ENCODE measurements at regions not wholly inside any gene's neighbourhood (a gene's known extent, or its start where the extent isn't known, plus 50 kb on each side); places are given as distances from the start of the nearest gene placed in this dataset.

GRCh38 chr4:137122876-137123275 is 409.4 kb downstream of the PCDH18 start:
- WGBS = 100% methylated on average over 1 of the region's 2 CpGs
- Histone ChIP-seq H3K4me3 (ENCODE audit: insufficient read depth in 1 of 2, low read depth in 1 of 2, low read length in 2 of 2) (no peak overlapping the region), H2BK120ac (ENCODE audit: low read depth, low read length) (no peak overlapping the region), H3K4me2 (ENCODE audit: low read length, poor library complexity, severe bottlenecking) (no peak overlapping the region), H2AFZ (ENCODE audit: low read depth, low read length) (no peak overlapping the region), H3K27me3 (ENCODE audit: control insufficient read depth in 1 of 2, insufficient read depth in 1 of 2, low read length in 2 of 2) (no peaks in the 10 kb centered on the region), H3K4ac (ENCODE audit: low read depth in 1 of 2, low read length in 2 of 2) (no peak overlapping the region), H3K18ac (ENCODE audit: low read depth in 1 of 2, low read length in 2 of 2) (no peak overlapping the region), H4K91ac (ENCODE audit: low read length) (no peak overlapping the region), H3K79me1 (replicated peaks; ENCODE audit: low read length, poor library complexity, severe bottlenecking) (no peaks in the 10 kb centered on the region), H3K9me3 (ENCODE audit: control insufficient read depth, low read length) (no peaks in the 10 kb centered on the region), H2BK12ac (ENCODE audit: low read length in 2 of 2) (no peak overlapping the region), H3K23ac (ENCODE audit: low read length in 2 of 2) (no peak overlapping the region), H2BK15ac (ENCODE audit: low read depth, poor library complexity, severe bottlenecking) (no peak overlapping the region), H3K27ac (ENCODE audit: low read length, poor library complexity, severe bottlenecking) (no peak overlapping the region), H3K4me1 (ENCODE audit: control insufficient read depth, insufficient read depth, low read depth, low read length) (no peaks in the 10 kb centered on the region), H3K14ac (ENCODE audit: low read length in 2 of 2) (no peak overlapping the region), H2BK5ac (ENCODE audit: low read depth, low read length, poor library complexity, severe bottlenecking) (no peak overlapping the region), H2AK5ac (ENCODE audit: low read length, severe bottlenecking) (no peak overlapping the region), H3K9ac (ENCODE audit: low read length) (no peak overlapping the region), H4K8ac (ENCODE audit: low read length) (no peak overlapping the region), H3K36me3 (ENCODE audit: control insufficient read depth in 1 of 2, insufficient read depth in 2 of 2, low read depth in 1 of 2, low read length in 2 of 2) (no peaks in the 10 kb centered on the region)
- no peak for DNase-seq

GRCh38 chr4:137116144-137116543 is 416.1 kb downstream of the PCDH18 start:
- no peaks in the 10 kb centered on the region for H3K27me3 ChIP-seq (ENCODE audit: control insufficient read depth in 1 of 2, insufficient read depth in 1 of 2, low read length in 2 of 2)
- H3K9me3 ChIP-seq (ENCODE audit: control insufficient read depth, low read length) = no peaks in the 10 kb centered on the region
- H3K14ac ChIP-seq (ENCODE audit: low read length in 2 of 2) = no peak overlapping the region
- no peak overlapping the region for H3K4me3 ChIP-seq (ENCODE audit: insufficient read depth in 1 of 2, low read depth in 1 of 2, low read length in 2 of 2)
- H2BK12ac ChIP-seq (ENCODE audit: low read length in 2 of 2) = no peak overlapping the region
- no peak overlapping the region for H2BK120ac ChIP-seq (ENCODE audit: low read depth, low read length)
- 100% methylated on average over 1 of the region's 3 CpGs for WGBS
- no peaks in the 10 kb centered on the region for H3K36me3 ChIP-seq (ENCODE audit: control insufficient read depth in 1 of 2, insufficient read depth in 2 of 2, low read depth in 1 of 2, low read length in 2 of 2)
- no peak overlapping the region for H4K8ac ChIP-seq (ENCODE audit: low read length)
- H2AK5ac ChIP-seq (ENCODE audit: low read length, severe bottlenecking) = no peak overlapping the region
- H3K27ac ChIP-seq (ENCODE audit: low read length, poor library complexity, severe bottlenecking) = no peak overlapping the region
- no peak overlapping the region for H3K18ac ChIP-seq (ENCODE audit: low read depth in 1 of 2, low read length in 2 of 2)
- no peak overlapping the region for H2BK5ac ChIP-seq (ENCODE audit: low read depth, low read length, poor library complexity, severe bottlenecking)
- H4K91ac ChIP-seq (ENCODE audit: low read length) = no peak overlapping the region
- no peak overlapping the region for H2AFZ ChIP-seq (ENCODE audit: low read depth, low read length)
- H3K4me2 ChIP-seq (ENCODE audit: low read length, poor library complexity, severe bottlenecking) = no peak overlapping the region
- DNase-seq = no peak
- no peaks in the 10 kb centered on the region for H3K79me1 ChIP-seq (replicated peaks; ENCODE audit: low read length, poor library complexity, severe bottlenecking)
- H3K9ac ChIP-seq (ENCODE audit: low read length) = no peak overlapping the region
- no peak overlapping the region for H2BK15ac ChIP-seq (ENCODE audit: low read depth, poor library complexity, severe bottlenecking)
- H3K23ac ChIP-seq (ENCODE audit: low read length in 2 of 2) = no peak overlapping the region
- H3K4ac ChIP-seq (ENCODE audit: low read depth in 1 of 2, low read length in 2 of 2) = no peak overlapping the region
- peaks cover 2% of the 10 kb centered on the region for H3K4me1 ChIP-seq (ENCODE audit: control insufficient read depth, insufficient read depth, low read depth, low read length)

DNA sequence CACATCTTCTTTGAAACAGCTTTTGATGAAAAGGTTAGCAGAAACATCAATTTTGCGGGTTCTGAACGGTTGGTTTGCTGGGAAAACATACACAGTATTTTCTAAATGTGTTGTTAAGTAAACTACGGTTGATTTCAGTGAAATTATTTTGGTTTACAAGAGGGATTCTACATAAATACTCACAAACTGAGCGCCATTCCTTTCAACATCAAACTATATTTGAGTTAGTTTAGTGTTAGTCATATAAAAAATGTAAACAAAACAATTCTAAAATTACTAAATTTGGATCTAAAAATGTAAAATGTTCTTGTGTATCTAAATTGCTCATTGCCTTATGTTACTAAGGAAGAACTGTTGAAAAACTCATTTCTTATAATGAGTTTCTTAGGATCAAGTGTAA is 425.6 kb downstream of the PCDH18 start:
- H3K9ac ChIP-seq (ENCODE audit: low read length) = no peak overlapping the region
- H2AFZ ChIP-seq (ENCODE audit: low read depth, low read length) = no peak overlapping the region
- H3K14ac ChIP-seq (ENCODE audit: low read length in 2 of 2) = no peak overlapping the region
- DNase-seq = no peak
- no peak overlapping the region for H3K4me3 ChIP-seq (ENCODE audit: insufficient read depth in 1 of 2, low read depth in 1 of 2, low read length in 2 of 2)
- no peak overlapping the region for H3K4ac ChIP-seq (ENCODE audit: low read depth in 1 of 2, low read length in 2 of 2)
- no peak overlapping the region for H3K18ac ChIP-seq (ENCODE audit: low read depth in 1 of 2, low read length in 2 of 2)
- no peak overlapping the region for H2BK120ac ChIP-seq (ENCODE audit: low read depth, low read length)
- H3K36me3 ChIP-seq (ENCODE audit: control insufficient read depth in 1 of 2, insufficient read depth in 2 of 2, low read depth in 1 of 2, low read length in 2 of 2) = peaks cover 0 to 8% of the 10 kb centered on the region in 2 experiments
- H3K4me1 ChIP-seq (ENCODE audit: control insufficient read depth, insufficient read depth, low read depth, low read length) = no peaks in the 10 kb centered on the region
- H2AK5ac ChIP-seq (ENCODE audit: low read length, severe bottlenecking) = no peak overlapping the region
- H3K27me3 ChIP-seq (ENCODE audit: control insufficient read depth in 1 of 2, insufficient read depth in 1 of 2, low read length in 2 of 2) = no peaks in the 10 kb centered on the region
- H3K9me3 ChIP-seq (ENCODE audit: control insufficient read depth, low read length) = no peaks in the 10 kb centered on the region
- H3K79me1 ChIP-seq (replicated peaks; ENCODE audit: low read length, poor library complexity, severe bottlenecking) = no peaks in the 10 kb centered on the region
- no peak overlapping the region for H3K23ac ChIP-seq (ENCODE audit: low read length in 2 of 2)
- H4K91ac ChIP-seq (ENCODE audit: low read length) = no peak overlapping the region
- 92% methylated on average over 2 of the region's 4 CpGs for WGBS
- no peak overlapping the region for H3K4me2 ChIP-seq (ENCODE audit: low read length, poor library complexity, severe bottlenecking)
- no peak overlapping the region for H3K27ac ChIP-seq (ENCODE audit: low read length, poor library complexity, severe bottlenecking)
- no peak overlapping the region for H2BK5ac ChIP-seq (ENCODE audit: low read depth, low read length, poor library complexity, severe bottlenecking)
- no peak overlapping the region for H2BK12ac ChIP-seq (ENCODE audit: low read length in 2 of 2)
- H2BK15ac ChIP-seq (ENCODE audit: low read depth, poor library complexity, severe bottlenecking) = no peak overlapping the region
- no peak overlapping the region for H4K8ac ChIP-seq (ENCODE audit: low read length)

GRCh38 chr4:137106287-137106686 is 426.0 kb downstream of the PCDH18 start:
- no peak overlapping the region for H2BK15ac ChIP-seq (ENCODE audit: low read depth, poor library complexity, severe bottlenecking)
- H3K4me2 ChIP-seq (ENCODE audit: low read length, poor library complexity, severe bottlenecking) = no peak overlapping the region
- H2AFZ ChIP-seq (ENCODE audit: low read depth, low read length) = no peak overlapping the region
- H3K79me1 ChIP-seq (replicated peaks; ENCODE audit: low read length, poor library complexity, severe bottlenecking) = no peaks in the 10 kb centered on the region
- no peak overlapping the region for H2BK12ac ChIP-seq (ENCODE audit: low read length in 2 of 2)
- peaks cover 0 to 8% of the 10 kb centered on the region in 2 experiments for H3K36me3 ChIP-seq (ENCODE audit: control insufficient read depth in 1 of 2, insufficient read depth in 2 of 2, low read depth in 1 of 2, low read length in 2 of 2)
- DNase-seq = no peak
- H3K9ac ChIP-seq (ENCODE audit: low read length) = no peak overlapping the region
- H2AK5ac ChIP-seq (ENCODE audit: low read length, severe bottlenecking) = no peak overlapping the region
- no CpG with 5 or more reads among the region's 3 CpGs for WGBS
- no peak overlapping the region for H3K4me3 ChIP-seq (ENCODE audit: insufficient read depth in 1 of 2, low read depth in 1 of 2, low read length in 2 of 2)
- H2BK120ac ChIP-seq (ENCODE audit: low read depth, low read length) = no peak overlapping the region
- no peaks in the 10 kb centered on the region for H3K9me3 ChIP-seq (ENCODE audit: control insufficient read depth, low read length)
- no peak overlapping the region for H3K18ac ChIP-seq (ENCODE audit: low read depth in 1 of 2, low read length in 2 of 2)
- H3K27me3 ChIP-seq (ENCODE audit: control insufficient read depth in 1 of 2, insufficient read depth in 1 of 2, low read length in 2 of 2) = no peaks in the 10 kb centered on the region
- H2BK5ac ChIP-seq (ENCODE audit: low read depth, low read length, poor library complexity, severe bottlenecking) = no peak overlapping the region
- H3K27ac ChIP-seq (ENCODE audit: low read length, poor library complexity, severe bottlenecking) = no peak overlapping the region
- H3K23ac ChIP-seq (ENCODE audit: low read length in 2 of 2) = no peak overlapping the region
- no peak overlapping the region for H3K4ac ChIP-seq (ENCODE audit: low read depth in 1 of 2, low read length in 2 of 2)
- H4K8ac ChIP-seq (ENCODE audit: low read length) = no peak overlapping the region
- no peak overlapping the region for H4K91ac ChIP-seq (ENCODE audit: low read length)
- no peaks in the 10 kb centered on the region for H3K4me1 ChIP-seq (ENCODE audit: control insufficient read depth, insufficient read depth, low read depth, low read length)
- H3K14ac ChIP-seq (ENCODE audit: low read length in 2 of 2) = no peak overlapping the region
